Osteoblast (primary cell): ENCODE measurements at regions not wholly inside any gene's neighbourhood (a gene's known extent, or its start where the extent isn't known, plus 50 kb on each side); places are given as distances from the start of the nearest gene placed in this dataset.

Experiments used
- DNase-seq: peaks from one replicate; pipeline ENCODE4 v3.0.0; 2011; ENCODE audit warnings: low spot score, mixed read lengths; ENCODE audit not compliant: insufficient read length; ENCODE audit errors: missing footprints
- H2AFZ ChIP-seq: 2 replicates; pipeline ENCODE4 v1.6.0; 2011; ENCODE audit warnings: mild to moderate bottlenecking, low read length
- H3K27ac ChIP-seq: 2 replicates; pipeline ENCODE4 v1.5.1; 2011; ENCODE audit warnings: mild to moderate bottlenecking, low read depth, low read length, moderate library complexity
- H3K27me3 ChIP-seq: 2 replicates; pipeline ENCODE4 v1.6.0; 2012; ENCODE audit warnings: mild to moderate bottlenecking, control low read depth, inconsistent platforms, low read length, moderate library complexity; ENCODE audit not compliant: insufficient read depth
- H3K36me3 ChIP-seq: 2 replicates; pipeline ENCODE4 v1.5.1; 2011; ENCODE audit warnings: mild to moderate bottlenecking, low read length, control low read depth, moderate library complexity; ENCODE audit not compliant: insufficient read depth
- H3K4me1 ChIP-seq: 2 replicates; pipeline ENCODE4 v1.5.1; 2011; ENCODE audit warnings: mild to moderate bottlenecking, low read length, control low read depth, moderate library complexity; ENCODE audit not compliant: insufficient read depth
- H3K4me2 ChIP-seq: 2 replicates; pipeline ENCODE4 v1.6.0; 2011; ENCODE audit warnings: mild to moderate bottlenecking, low read length; ENCODE audit not compliant: insufficient read depth
- H3K4me3 ChIP-seq: fragments of 200-600 bp; sonication (generic); 3 replicates; pipeline ENCODE4 v1.5.1; 2012; ENCODE audit warnings: mild to moderate bottlenecking, low read length, inconsistent platforms; ENCODE audit not compliant: insufficient read depth
- H3K79me2 ChIP-seq: 2 replicates; pipeline ENCODE4 v1.6.0; 2012; ENCODE audit warnings: mild to moderate bottlenecking, low read length, control low read depth, inconsistent platforms; ENCODE audit not compliant: insufficient read depth
- H3K9me3 ChIP-seq: 2 replicates; pipeline ENCODE4 v1.5.1; 2011; ENCODE audit warnings: low read depth, low read length, control low read depth
- H4K20me1 ChIP-seq: 2 replicates; pipeline ENCODE4 v1.6.0; 2012; ENCODE audit warnings: mild to moderate bottlenecking, low read length, control low read depth; ENCODE audit not compliant: insufficient read depth
- TF ChIP-seq, protein P1 (sequence below): IDR thresholded peaks from 2 replicates; pipeline ENCODE4 v1.5.1; 2011; ENCODE audit warnings: mild to moderate bottlenecking, low read depth, low read length, moderate library complexity; ENCODE audit errors: extremely low read depth

DNA sequence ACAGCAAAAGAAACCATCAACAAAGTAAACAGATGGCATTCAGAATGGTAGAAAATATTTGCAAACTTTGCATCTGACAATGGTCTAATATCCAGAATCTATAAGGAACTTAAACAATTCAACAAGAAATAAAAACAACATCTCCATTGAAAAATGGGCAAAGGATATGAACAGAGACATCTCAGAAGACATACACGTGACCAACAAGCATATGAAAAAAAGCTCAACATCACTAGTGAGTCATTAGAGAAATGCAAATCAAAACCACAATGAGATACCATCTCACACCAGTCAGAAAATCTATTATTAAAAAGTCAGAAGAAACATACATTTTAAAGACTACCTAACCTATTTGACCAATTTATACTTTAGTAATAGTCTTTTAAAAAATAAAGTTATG lies 571.3 kb upstream of the NRG3 start:
- no peaks in the 10 kb centered on the region for H3K36me3 ChIP-seq
- no peaks in the 10 kb centered on the region for H3K4me1 ChIP-seq
- H3K4me2 ChIP-seq, result no peak overlapping the region
- no peak overlapping the region for H2AFZ ChIP-seq
- no peaks in the 10 kb centered on the region for H3K27me3 ChIP-seq
- TF ChIP-seq, protein P1, sequence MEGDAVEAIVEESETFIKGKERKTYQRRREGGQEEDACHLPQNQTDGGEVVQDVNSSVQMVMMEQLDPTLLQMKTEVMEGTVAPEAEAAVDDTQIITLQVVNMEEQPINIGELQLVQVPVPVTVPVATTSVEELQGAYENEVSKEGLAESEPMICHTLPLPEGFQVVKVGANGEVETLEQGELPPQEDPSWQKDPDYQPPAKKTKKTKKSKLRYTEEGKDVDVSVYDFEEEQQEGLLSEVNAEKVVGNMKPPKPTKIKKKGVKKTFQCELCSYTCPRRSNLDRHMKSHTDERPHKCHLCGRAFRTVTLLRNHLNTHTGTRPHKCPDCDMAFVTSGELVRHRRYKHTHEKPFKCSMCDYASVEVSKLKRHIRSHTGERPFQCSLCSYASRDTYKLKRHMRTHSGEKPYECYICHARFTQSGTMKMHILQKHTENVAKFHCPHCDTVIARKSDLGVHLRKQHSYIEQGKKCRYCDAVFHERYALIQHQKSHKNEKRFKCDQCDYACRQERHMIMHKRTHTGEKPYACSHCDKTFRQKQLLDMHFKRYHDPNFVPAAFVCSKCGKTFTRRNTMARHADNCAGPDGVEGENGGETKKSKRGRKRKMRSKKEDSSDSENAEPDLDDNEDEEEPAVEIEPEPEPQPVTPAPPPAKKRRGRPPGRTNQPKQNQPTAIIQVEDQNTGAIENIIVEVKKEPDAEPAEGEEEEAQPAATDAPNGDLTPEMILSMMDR, result no peak
- no peak overlapping the region for H3K27ac ChIP-seq
- H3K9me3 ChIP-seq, result no peaks in the 10 kb centered on the region
- no peak overlapping the region for H3K4me3 ChIP-seq
- H4K20me1 ChIP-seq, result no peaks in the 10 kb centered on the region
- H3K79me2 ChIP-seq, result no peaks in the 10 kb centered on the region
- no peak for DNase-seq

DNA sequence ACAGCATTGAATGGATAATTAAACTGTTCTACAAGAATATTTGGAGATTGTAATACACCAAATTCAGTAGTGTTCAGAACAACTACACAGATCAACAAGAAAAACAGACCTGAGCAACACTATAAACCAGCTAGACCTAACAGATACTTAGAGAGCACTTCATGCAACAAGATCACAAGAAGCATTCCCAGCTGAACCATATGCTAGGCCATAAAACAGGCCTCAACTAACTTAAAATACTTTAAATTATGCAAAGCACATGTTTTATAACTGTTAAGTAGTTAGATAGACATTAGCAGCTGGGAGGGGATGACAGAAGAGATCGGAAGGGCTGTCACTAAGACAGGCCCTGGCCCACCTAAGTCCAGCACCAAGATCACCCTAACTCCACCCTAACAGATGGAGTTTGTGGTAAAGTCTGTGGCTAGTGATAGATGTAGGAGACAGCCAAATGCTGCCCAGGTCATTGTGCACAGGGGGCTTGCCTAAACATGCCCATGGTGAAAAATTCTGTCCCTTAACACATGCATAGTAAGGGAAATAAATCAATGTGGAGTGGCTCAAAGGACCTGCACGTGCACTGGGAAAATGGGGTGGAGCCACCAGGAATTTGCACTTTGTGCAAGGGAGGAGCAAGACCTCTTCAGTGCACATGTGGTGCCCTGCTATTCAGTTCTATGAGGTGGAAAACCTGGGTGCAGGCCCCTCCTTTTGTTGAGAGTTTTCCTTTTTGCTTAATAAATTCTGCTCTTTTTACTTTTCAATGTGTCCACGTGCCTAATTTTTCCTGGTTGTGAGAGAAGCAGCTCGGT lies 567.8 kb upstream of the NRG3 start:
- TF ChIP-seq, protein P1, result no peak
- H4K20me1 ChIP-seq, result no peaks in the 10 kb centered on the region
- no peaks in the 10 kb centered on the region for H3K4me1 ChIP-seq
- H2AFZ ChIP-seq, result no peak overlapping the region
- no peaks in the 10 kb centered on the region for H3K9me3 ChIP-seq
- DNase-seq, result no peak
- no peaks in the 10 kb centered on the region for H3K36me3 ChIP-seq
- no peak overlapping the region for H3K4me2 ChIP-seq
- no peak overlapping the region for H3K27ac ChIP-seq
- no peak overlapping the region for H3K4me3 ChIP-seq
- H3K27me3 ChIP-seq, result no peaks in the 10 kb centered on the region
- no peaks in the 10 kb centered on the region for H3K79me2 ChIP-seq

DNA sequence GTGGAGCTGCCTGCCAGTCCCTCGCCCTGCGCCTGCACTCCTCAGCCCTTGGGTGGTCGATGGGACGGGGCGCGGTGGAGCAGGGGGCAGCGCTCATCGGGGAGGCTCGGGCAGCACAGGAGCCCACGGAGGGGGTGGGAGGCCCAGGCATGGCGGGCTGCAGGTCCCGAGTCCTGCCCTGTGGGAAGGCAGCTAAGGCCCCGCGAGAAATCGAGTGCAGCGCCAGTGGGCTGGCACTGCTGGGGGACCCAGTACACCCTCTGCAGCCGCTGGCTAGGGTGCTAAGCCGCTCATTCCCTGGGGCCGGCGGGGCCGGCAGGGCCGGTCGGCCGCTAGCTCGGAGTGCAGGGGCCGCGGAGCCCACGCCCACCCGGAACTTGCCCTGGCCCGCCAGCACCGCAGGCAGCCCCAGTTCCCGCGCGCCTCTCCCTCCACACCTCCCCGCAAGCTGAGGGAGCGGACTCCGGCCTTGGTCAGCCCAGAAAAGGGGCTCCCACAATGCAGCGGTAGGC lies 565.9 kb upstream of the NRG3 start:
- Histone ChIP-seq H3K36me3 (no peaks in the 10 kb centered on the region), H3K4me2 (no peak overlapping the region), H3K27me3 (no peaks in the 10 kb centered on the region), H3K4me1 (no peaks in the 10 kb centered on the region), H3K79me2 (no peaks in the 10 kb centered on the region), H3K27ac (no peak overlapping the region), H4K20me1 (no peaks in the 10 kb centered on the region), H3K9me3 (no peaks in the 10 kb centered on the region), H3K4me3 (no peak overlapping the region), H2AFZ (no peak overlapping the region)
- DNase-seq, result no peak
- TF ChIP-seq, protein P1, result no peak

DNA sequence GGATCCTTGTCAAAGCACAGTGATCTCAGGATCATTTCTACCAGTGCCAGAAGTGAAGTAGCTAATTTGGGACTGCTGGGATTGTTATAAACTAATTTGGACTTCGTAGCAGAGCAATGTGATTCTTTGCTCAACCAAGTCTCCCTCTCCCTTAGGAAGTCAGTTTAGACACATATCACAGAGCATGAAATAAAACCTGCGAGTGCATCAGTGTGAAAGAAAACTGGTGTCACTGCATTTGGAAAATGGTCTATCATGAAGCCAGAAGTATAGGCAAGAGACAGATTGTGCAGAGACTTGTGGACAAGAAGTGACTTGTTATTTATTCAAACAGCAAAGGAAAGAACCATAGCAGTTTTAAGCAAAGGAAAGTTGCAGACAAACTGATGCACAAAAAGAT lies 560.5 kb upstream of the NRG3 start:
- no peaks in the 10 kb centered on the region for H3K4me1 ChIP-seq
- no peak for DNase-seq
- H4K20me1 ChIP-seq, result no peaks in the 10 kb centered on the region
- TF ChIP-seq, protein P1, result no peak
- no peaks in the 10 kb centered on the region for H3K9me3 ChIP-seq
- no peak overlapping the region for H3K4me3 ChIP-seq
- no peak overlapping the region for H2AFZ ChIP-seq
- no peaks in the 10 kb centered on the region for H3K79me2 ChIP-seq
- H3K27me3 ChIP-seq, result no peaks in the 10 kb centered on the region
- no peaks in the 10 kb centered on the region for H3K36me3 ChIP-seq
- H3K4me2 ChIP-seq, result no peak overlapping the region
- no peak overlapping the region for H3K27ac ChIP-seq
